T-helper 1 cell treated with Interleukin-12 subunit alpha and Interleukin-12 subunit beta and Interleukin-4 antibody, amounts not matched to agents 30 μg/mL and 1 μg/mL, for 36 hours (primary cell): ENCODE measurements at regions not wholly inside any gene's neighbourhood (a gene's known extent, or its start where the extent isn't known, plus 50 kb on each side); places are given as distances from the start of the nearest gene placed in this dataset.
"Not testable (repeated sequence)": the region's sequence is repeated elsewhere in the genome, so short reads cannot be mapped to it uniquely, and the experiment has no call there.

Source experiments
- H3K27ac Mint-ChIP-seq: one replicate; pipeline ENCODE4 v1.8.0; 2021; ENCODE audit warnings: mild to moderate bottlenecking, mixed read lengths
- H3K27me3 Mint-ChIP-seq: one replicate; pipeline ENCODE4 v1.8.0; 2021; ENCODE audit warnings: low read depth, mixed read lengths
- H3K36me3 Mint-ChIP-seq: one replicate; pipeline ENCODE4 v1.8.0; 2021; ENCODE audit warnings: low read depth, mixed read lengths
- H3K4me1 Mint-ChIP-seq: one replicate; pipeline ENCODE4 v1.8.0; 2021; ENCODE audit warnings: low read depth, mixed read lengths
- H3K4me3 Mint-ChIP-seq: one replicate; pipeline ENCODE4 v1.8.0; 2021; ENCODE audit warnings: mild to moderate bottlenecking, moderate library complexity, mixed read lengths
- H3K9me3 Mint-ChIP-seq: one replicate; pipeline ENCODE4 v1.8.0; 2021; ENCODE audit warnings: mixed read lengths

DNA sequence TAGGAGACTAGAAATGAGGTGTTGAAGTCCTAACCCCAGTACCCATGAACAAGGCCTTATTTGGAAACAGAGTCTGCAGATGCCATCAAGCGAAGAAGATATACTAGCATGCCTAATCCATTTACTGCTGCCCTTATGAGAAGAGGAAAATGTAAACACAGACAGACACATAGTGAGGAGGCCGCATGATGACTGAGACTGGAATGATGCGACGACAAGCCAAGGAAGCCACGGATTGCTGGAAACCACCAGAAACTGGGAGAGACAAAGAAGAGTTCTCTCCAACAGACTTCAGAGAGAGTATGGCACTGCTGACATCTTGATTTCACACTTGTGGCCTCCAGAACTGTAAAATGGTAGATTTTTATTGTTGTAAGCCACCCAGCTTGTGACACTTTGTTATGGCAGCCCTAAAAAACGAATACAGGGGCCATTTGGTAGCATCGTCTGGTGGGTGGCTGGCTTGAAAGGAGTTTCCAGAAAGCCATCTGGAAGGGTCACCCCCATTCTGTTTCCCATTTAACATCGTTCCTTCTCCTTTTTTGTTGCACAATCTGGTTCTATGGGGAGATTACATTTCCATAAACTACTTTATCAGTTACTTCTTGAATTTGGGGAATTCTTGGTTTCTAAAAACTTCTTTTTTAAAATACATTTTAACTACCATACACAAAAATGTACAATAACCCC is 193.1 kb downstream of the HSD17B3 start:
- H3K36me3 Mint-ChIP-seq: no peaks in the 10 kb centered on the region
- peaks cover 3% of the 10 kb centered on the region for H3K4me1 Mint-ChIP-seq
- peaks cover 18% of the 10 kb centered on the region for H3K27me3 Mint-ChIP-seq
- no peak overlapping the region for H3K27ac Mint-ChIP-seq
- peaks cover 5% of the 10 kb centered on the region for H3K9me3 Mint-ChIP-seq
- no peak overlapping the region for H3K4me3 Mint-ChIP-seq

DNA sequence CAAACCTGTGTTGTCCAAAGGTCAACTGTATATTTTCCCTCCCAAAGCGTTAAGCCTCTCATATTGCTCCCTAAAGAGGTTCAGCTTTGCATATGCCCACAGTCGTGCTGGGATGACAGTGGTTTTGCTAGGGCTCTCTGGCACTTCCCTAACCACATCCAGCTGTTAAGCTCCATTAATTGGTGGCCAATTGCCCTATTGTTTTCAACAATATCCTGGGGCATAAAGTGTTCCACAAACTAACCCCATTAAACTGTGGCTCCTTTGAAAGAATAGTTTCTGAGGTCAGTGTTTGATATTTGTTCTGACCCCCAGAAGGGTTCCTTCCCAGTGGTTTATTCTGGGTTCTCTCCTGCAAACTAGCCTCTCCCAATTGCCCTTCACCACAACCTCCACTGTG is 194.5 kb downstream of the HSD17B3 start:
- Mint-ChIP-seq H3K27ac (no peak overlapping the region), H3K27me3 (peaks cover 18% of the 10 kb centered on the region), H3K4me1 (peaks cover 3% of the 10 kb centered on the region), H3K4me3 (no peak overlapping the region), H3K36me3 (no peaks in the 10 kb centered on the region), H3K9me3 (peaks cover 5% of the 10 kb centered on the region)

DNA sequence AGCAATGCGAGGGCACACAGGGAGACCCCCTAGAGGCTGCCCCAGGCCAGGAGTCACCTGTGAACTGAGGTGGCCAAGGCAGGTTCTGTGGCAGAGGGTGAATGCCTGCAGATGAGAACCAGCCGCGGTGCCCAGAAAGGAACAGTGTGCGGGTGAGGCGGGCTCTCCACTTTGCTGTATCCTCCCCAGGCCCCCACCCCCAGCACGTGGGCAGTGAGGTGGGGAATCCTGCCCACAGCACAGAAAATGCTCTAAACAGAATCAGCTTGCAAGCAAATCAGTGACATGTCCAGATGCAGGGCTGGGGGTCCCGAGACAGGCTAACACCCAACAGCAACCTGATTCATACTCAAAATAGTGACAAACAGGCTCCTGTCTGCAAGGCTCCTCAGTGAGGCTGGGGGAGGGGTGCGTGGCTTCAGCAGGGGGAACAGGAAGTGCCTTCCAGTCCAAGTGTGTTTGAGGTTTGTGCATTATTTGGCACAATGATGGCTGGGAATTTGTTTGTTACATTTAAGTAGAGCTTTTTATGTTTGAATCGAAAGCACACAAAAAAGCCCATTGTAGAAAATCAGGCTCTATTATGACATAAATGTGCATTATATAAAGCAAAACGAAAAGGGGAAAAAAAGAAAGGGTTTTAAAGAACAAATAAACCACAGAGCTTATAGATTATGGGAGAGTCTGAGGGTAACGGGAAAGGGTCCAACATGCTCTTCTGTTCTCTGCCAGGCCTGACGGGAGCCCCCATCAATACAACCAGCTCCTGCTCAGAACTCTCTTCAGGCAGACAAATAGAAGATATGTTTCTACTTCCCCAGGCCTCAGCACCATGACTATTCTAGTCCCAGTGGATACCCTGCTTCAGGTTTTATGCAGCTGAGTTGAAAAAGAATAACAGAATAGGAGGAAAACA is 201.3 kb downstream of the HSD17B3 start:
- peaks cover 4% of the 10 kb centered on the region for H3K4me1 Mint-ChIP-seq
- H3K36me3 Mint-ChIP-seq: peaks cover 5% of the 10 kb centered on the region
- H3K9me3 Mint-ChIP-seq: peaks cover 9% of the 10 kb centered on the region
- peaks cover 3% of the 10 kb centered on the region for H3K27me3 Mint-ChIP-seq
- H3K27ac Mint-ChIP-seq: no peak overlapping the region
- no peak overlapping the region for H3K4me3 Mint-ChIP-seq

DNA sequence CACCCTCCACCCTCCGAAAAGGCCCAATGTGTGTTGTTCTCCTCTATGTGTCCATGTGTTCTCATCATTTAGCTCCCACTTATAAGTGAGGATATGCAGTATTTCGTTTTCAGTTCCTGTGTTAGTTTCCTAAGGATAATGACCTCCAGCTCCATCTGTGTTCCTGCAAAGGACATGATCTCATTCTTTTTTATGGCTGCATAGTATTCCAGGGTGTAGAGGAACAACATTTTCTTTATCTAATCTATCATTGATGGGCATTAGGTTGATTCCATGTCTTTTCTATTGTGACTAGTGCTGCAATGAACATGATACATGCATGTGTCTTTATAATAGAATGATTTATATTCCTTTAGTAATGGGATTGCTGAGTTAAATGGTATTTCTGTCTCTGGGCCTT is 211.3 kb downstream of the HSD17B3 start:
- not testable (repeated sequence) for H3K4me3 Mint-ChIP-seq, H3K4me1 Mint-ChIP-seq
- peaks cover 10% of the 10 kb centered on the region for H3K9me3 Mint-ChIP-seq

DNA sequence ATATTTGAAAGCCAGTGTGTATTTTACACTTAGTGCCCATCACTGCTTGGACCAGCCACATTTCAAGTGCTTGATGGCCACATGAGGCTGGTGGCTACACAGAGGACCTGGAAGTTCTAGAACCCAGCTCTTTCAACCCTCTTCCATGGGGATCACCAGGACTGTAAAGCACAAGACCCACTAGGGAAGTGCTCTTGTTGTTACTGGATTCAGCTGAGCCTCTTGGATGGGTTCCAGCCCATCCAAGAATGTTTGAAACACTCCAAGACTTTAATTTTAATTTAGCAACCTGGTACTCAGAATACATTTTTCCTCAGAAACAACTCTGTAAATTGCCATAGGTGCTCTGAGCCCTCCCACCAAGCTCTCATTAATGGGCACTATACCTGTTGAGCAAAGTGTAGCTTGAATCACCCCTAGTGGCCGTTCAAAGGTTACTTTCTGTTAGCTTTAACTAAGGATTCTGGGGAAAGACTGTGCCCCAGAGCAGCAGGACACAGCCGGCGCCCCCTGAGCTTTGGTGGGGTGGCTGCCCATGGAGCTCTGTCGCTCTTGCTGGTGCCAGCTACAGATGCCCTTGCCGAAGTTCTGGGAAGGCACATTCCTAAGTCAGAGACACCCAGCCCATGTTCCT is 212.4 kb downstream of the HSD17B3 start:
- H3K27me3 Mint-ChIP-seq: peaks cover 10% of the 10 kb centered on the region
- H3K4me3 Mint-ChIP-seq: no peak overlapping the region
- H3K36me3 Mint-ChIP-seq: peaks cover 1% of the 10 kb centered on the region
- H3K9me3 Mint-ChIP-seq: peaks cover 8% of the 10 kb centered on the region
- no peak overlapping the region for H3K27ac Mint-ChIP-seq
- H3K4me1 Mint-ChIP-seq: no peaks in the 10 kb centered on the region

More for the DNA sequence above, 211.3 kb downstream of the HSD17B3 start:
- H3K27me3 Mint-ChIP-seq, H3K27ac Mint-ChIP-seq, H3K36me3 Mint-ChIP-seq: not testable (repeated sequence)

DNA sequence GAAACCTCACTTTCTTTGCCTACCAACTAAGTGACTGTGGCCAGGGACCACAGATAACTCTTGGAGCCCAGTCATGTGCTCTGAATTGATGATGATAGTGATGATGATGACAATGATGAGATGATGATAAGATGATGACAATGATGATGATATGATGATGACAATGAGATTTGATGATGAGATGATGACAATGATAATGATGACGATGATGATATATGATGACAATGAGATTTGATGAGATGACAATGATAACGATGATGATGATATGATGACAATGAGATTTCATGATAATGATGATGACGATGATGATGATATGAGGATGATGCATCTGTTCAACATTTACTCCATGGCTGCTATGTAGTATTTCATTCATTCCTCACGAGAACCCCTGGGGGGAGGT is 213.0 kb downstream of the ERCC6L2 start:
- Mint-ChIP-seq H3K27ac (no peak overlapping the region), H3K9me3 (peaks cover 5% of the 10 kb centered on the region), H3K4me3 (no peak overlapping the region), H3K27me3 (peaks cover 13% of the 10 kb centered on the region), H3K4me1 (no peaks in the 10 kb centered on the region), H3K36me3 (peaks cover 1% of the 10 kb centered on the region)

DNA sequence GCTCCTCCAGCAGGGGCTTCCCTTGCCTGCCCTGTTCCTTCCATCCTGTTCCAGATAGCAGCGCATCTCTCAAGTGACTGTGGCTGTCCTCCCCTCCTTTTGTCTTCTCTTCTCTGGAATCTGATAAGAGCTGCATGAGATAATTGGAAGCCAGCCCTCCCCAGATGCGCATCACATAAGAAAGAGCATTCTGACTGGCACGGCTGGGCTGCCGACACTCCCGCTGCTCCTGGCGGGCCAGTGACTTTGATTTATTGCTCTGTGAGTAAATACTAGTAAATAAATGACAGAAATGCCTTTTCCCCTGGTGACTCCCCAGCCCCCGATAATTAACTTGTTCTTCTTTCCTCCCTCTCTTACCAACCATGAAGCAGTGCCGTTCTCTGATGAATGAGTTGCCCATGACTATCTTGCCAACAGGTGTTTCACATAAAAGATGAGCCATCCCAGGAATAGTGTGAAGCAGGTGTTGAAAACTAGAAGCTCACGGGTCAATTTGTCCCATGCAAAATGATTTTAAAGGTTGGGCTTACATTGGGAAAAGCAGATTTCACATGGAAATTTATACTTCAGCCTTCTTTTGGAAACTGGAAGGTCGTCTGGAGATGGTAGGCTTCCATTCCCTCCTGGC is 212.3 kb downstream of the ERCC6L2 start:
- Mint-ChIP-seq H3K4me1 (no peaks in the 10 kb centered on the region), H3K9me3 (peaks cover 4% of the 10 kb centered on the region), H3K27ac (no peak overlapping the region), H3K4me3 (no peak overlapping the region), H3K27me3 (peaks cover 19% of the 10 kb centered on the region), H3K36me3 (peaks cover 1% of the 10 kb centered on the region)

DNA sequence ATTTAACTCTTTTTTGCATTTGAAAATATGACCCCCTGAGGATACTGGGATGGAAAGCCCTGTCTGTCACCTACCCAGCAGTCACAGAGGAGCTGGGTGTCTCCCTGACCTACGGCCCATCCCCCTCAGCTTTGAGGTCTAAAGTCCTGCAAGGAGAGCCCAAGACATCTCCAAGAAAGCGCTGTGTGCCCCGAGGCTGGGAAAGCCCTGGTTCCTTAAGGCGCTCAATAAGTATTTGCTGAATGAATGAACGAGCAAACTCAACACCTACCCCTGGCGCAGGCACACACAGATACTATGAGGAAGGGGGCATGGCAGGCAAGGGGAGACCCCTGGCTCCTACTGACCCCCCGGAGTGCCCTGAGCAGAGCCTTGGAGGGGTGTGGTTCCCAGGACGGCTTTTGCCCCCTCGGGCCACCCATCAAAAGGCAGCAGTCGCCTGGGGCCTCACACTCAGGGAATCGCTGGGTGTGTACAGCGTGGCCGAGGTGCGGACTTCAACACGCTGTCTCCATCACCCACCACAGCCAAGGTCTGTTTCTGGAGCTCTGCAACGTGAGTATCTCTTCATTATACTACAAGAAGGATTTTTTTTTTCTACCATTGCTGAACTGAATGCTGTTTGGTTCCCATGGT is 211.6 kb downstream of the ERCC6L2 start:
- H3K4me3 Mint-ChIP-seq: no peak overlapping the region
- H3K36me3 Mint-ChIP-seq: peaks cover 1% of the 10 kb centered on the region
- peaks cover 4% of the 10 kb centered on the region for H3K9me3 Mint-ChIP-seq

DNA sequence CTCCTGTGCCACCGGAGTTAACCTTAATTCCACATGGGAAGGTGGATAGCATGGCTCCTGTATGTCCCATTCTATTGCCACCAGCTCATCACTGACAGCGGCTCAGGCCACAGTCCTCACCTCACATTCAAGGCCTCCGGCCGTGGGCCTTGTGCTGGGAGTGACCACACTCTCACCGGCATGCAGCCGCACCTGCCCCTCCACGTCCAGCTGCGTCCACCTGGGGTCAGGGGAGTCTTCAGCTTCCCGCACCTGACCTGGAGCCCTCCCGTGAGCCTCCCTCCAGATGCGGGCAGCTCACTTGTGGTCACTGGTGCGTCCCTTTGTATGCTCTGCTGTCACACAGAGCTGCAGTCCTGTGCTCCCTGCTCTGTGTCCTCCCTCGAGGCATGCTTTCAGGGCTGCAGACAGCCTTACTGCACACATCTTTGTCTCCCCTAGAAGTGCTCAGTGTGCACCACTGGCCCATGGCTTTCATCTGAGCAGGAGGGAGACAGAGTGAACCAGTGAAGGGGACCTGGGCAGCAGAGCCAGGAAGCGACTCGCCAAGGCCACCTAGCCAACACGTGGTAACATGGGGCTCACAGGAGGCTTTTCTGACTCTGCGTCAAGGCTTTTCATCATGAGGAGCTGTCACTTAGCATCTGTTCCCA is 210.1 kb downstream of the ERCC6L2 start:
- Mint-ChIP-seq H3K4me3 (no peak overlapping the region), H3K9me3 (peaks cover 2% of the 10 kb centered on the region), H3K27me3 (peaks cover 20% of the 10 kb centered on the region), H3K4me1 (no peaks in the 10 kb centered on the region), H3K27ac (no peak overlapping the region), H3K36me3 (peaks cover 1% of the 10 kb centered on the region)

More for the DNA sequence above, 211.6 kb downstream of the ERCC6L2 start:
- Mint-ChIP-seq H3K27me3 (peaks cover 20% of the 10 kb centered on the region), H3K4me1 (no peaks in the 10 kb centered on the region), H3K27ac (no peak overlapping the region)

DNA sequence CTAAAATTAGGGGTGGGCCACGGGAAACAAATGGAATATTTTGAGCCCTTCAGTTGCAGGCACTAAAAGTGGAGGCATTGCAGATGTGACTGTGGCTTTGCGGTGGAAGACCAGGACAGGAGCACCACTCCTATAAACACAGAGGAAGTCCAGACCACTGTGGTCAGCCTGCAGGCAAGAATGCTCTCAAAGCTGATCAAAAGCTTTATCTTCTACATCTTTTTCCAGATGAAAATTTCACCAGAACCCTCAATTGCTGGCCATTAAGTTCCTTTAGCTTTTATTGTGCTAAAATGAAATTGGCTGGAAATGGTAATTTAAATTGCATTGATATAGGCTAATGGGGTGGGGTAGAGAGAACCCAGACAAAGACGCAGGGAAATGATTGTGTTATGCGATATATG is 208.8 kb downstream of the ERCC6L2 start:
- Mint-ChIP-seq H3K36me3 (no peaks in the 10 kb centered on the region), H3K4me3 (no peak overlapping the region), H3K27me3 (peaks cover 25% of the 10 kb centered on the region)

DNA sequence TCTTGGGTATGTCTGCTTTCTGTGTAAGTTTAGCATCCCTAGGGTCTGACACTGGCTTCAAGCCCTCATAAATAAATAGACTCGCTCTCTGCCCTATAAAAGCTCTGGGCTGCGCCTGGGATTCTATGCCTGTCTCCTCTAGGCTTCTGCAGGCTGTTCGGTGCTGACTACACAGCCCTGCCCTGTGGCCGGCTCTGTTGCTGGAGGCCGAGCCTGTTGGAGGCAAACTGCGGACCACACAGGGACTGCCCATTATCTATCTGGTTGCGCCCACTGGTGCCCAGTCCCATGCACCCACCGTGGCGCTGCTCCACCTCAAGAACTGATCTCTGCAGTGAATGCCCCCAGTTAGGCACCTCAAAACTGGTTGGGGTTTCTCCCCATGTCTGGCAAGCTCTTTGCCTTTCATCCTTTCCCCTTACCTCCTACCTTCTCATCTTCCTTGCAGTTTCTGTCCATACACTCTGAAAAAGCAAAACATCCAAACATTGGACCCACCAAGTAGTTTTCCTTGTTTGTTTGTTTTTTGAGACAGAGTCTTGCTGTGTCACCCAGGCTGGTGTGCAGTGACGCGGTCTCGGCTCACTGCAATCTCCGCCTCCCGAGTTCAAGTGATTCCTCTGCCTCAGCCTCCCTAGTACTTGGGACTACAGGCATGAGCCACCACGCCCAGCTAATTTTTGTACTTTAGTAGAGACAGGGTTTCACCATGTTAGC is 207.2 kb downstream of the ERCC6L2 start:
- H3K27me3 Mint-ChIP-seq: peaks cover 17% of the 10 kb centered on the region
- H3K9me3 Mint-ChIP-seq: no peaks in the 10 kb centered on the region
- H3K4me1 Mint-ChIP-seq: no peaks in the 10 kb centered on the region
- no peaks in the 10 kb centered on the region for H3K36me3 Mint-ChIP-seq
- no peak overlapping the region for H3K27ac Mint-ChIP-seq
- H3K4me3 Mint-ChIP-seq: no peak overlapping the region

More for the DNA sequence above, 208.8 kb downstream of the ERCC6L2 start:
- H3K9me3 Mint-ChIP-seq: no peaks in the 10 kb centered on the region
- H3K27ac Mint-ChIP-seq: no peak overlapping the region
- no peaks in the 10 kb centered on the region for H3K4me1 Mint-ChIP-seq

DNA sequence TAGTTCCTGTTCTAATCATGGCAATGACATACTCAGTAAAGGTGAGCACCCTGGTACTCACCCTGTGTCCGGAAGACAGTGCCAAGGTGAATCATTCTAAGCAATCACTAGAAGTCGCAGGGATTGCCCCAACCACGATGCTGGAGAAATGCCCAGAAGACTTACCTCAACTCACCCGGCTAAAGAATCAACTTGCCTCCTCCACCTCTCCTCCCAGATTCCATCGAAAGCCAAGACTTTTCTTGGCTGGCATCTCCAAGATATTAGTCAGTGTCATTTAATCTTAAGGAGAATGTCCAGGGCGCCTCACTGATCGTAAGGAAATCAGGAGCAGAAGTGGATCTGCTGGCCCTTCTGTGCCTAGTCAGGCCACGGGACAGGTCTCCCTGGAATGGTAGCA is 204.9 kb downstream of the ERCC6L2 start:
- H3K4me3 Mint-ChIP-seq: no peak overlapping the region
- H3K27ac Mint-ChIP-seq: no peak overlapping the region
- no peaks in the 10 kb centered on the region for H3K4me1 Mint-ChIP-seq
- H3K9me3 Mint-ChIP-seq: no peaks in the 10 kb centered on the region
- peaks cover 15% of the 10 kb centered on the region for H3K27me3 Mint-ChIP-seq
- H3K36me3 Mint-ChIP-seq: no peaks in the 10 kb centered on the region

DNA sequence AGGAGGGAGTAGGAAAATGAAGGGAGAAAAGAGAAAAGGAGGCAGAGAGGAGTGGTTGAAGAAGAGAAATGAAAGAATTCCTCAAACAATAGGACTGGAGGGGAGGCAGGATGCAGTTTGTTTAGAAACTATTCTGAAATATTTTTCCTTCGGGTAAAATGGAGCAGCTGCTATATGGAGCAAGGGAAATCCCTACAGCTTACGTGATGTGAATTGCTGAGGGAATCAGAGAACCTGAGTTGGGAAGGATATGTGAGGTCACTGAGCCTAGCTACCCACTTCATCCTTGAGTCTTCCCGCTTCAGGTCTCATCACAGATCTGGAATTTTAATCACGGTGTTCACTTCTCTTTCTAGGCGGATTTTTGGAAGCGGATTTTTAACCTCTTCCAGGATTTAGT is 204.3 kb downstream of the ERCC6L2 start:
- Mint-ChIP-seq H3K4me3 (no peak overlapping the region), H3K4me1 (no peaks in the 10 kb centered on the region), H3K36me3 (no peaks in the 10 kb centered on the region), H3K9me3 (no peaks in the 10 kb centered on the region), H3K27ac (no peak overlapping the region), H3K27me3 (peaks cover 15% of the 10 kb centered on the region)
